Stimulated activated CD8-positive, alpha-beta memory T cell treated with anti-CD3 and anti-CD28 coated beads, Interleukin-15, amount 100 ng/mL, for 4 hours (primary cell): ENCODE measurements at regions not wholly inside any gene's neighbourhood (a gene's known extent, or its start where the extent isn't known, plus 50 kb on each side); places are given as distances from the start of the nearest gene placed in this dataset.
"Not testable (repeated sequence)": the region's sequence is repeated elsewhere in the genome, so short reads cannot be mapped to it uniquely, and the experiment has no call there.

Source experiments
- DNase-seq, 2 donors: peaks; one replicate each; pipeline ENCODE4 v3.0.0-alpha.2; 2020; ENCODE audit warnings: low read depth in 2 of 2

DNA sequence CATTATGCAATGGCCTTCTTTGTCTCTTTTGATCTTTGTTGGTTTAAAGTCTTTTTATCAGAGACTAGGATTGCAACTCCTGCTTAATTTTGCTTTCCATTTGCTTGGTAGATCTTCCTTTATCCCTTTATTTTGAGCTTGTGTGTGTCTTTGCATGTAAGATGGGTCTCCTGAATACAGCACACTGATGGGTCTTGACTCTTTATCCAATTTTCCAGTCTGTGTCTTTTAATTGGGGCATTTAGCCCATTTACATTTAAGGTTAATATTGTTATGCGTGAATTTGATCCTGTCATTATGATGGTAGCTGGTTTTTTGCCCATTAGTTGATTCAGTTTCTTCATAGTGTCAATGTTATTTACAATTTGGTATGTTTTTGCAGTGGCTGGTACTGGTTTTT lies 56.9 kb upstream of the TBX18 start:
- DNase-seq, result not testable (repeated sequence)

DNA sequence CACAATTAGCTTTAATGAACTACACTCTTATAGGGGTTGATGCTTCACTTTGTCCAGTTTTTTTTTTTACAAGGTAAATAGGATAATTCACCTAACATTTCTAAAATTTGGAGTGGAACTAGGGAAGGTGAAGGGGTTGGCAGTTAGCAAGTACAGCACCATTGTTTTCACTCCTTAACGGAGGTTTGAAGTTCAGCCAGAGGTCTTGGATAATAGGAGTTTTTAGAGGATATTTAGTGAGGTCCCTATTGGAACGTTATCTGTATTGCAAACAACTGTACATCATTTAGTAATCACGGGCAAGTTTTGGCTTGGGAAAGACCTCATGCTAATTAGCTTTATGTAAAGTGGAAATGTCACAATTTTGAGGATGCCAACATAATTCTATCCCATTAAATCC lies 52.3 kb upstream of the TBX18 start:
- no peak for DNase-seq

DNA sequence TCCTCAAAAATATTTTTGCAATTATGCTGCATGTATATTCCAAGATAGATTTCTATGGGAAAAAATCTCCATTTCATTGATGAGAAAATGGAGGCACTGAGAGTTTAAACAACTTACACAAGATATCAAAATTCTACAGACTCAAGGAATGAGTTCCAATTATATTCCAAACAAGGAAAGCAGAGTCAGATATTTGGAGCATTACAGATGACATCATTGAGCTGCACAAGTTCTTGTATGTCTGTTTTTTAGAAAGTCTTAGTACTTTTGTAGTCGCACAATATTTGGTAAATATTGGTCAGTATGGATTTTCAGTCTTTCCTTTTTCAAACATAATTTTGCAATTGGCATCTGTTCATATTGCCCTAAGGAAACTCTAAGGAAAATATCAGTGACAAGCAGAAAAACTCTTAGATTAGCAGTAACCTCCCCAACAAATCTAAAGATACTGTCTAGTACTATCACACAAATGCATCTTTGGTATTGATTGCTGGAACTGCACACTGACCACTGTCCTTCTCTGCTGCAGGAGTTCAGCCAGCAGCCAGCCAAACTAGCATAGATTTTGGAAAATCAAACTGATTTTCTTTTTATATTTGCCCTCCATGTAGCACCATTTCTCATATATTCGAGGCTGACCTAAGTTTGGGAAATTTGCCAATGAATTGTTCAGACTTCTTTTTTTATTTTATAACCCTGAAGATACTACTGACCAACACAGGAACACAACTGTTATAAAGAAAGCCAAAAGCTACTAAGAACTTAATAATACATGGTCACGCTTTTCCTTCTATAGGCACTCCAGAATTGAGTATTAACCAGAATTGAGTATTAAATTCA lies 51.7 kb upstream of the TBX18 start:
- DNase-seq, result no peak
